Stomach (tissue), 4 donors: ENCODE measurements at regions not wholly inside any gene's neighbourhood (a gene's known extent, or its start where the extent isn't known, plus 50 kb on each side); places are given as distances from the start of the nearest gene placed in this dataset.
"Not testable (repeated sequence)": the region's sequence is repeated elsewhere in the genome, so short reads cannot be mapped to it uniquely, and the experiment has no call there.

Source experiments
- POLR2AphosphoS5 ChIP-seq, 3 donors: sonication (generic); formaldehyde crosslinking; IDR thresholded peaks; one replicate each; pipeline ENCODE4 v1.6.1; 2016; ENCODE audit warnings: antibody characterized with exemption in 3 of 3
- TF ChIP-seq, protein P1 (sequence below), 7 experiments: fragments of 450-650 bp in 4 of 7; fragments of 200-600 bp in 3 of 7; sonication (generic) in 3 of 7; IDR thresholded peaks; one replicate each; pipeline ENCODE4 v1.5.1; 2016 to 2019; ENCODE audit warnings: antibody characterized with exemption in 7 of 7, control low read depth in 2 of 7, mild to moderate bottlenecking in 1 of 7

DNA sequence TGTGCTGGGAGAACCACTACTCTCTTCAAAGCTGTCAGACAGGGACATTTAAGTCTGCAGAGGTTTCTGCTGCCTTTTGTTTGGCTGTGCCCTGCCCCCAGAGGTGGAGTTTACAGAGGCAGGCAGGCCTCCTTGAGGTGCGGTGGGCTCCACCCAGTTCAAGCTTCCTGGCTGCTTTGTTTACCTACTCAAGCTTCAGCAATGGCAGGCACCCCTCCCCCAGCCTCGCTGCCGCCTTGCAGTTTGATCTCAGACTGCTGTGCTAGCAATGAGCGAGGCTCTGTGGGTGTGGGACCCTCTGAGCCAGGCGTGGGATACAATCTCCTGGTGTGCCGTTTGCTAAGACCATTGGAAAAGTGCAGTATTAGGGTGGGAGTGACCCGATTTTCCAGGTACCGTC is 202.4 kb downstream of the C9orf152 start:
- not testable (repeated sequence) for TF ChIP-seq POLR2AphosphoS5 (IDR thresholded peaks at IDR 0.05)
- TF ChIP-seq, protein P1, sequence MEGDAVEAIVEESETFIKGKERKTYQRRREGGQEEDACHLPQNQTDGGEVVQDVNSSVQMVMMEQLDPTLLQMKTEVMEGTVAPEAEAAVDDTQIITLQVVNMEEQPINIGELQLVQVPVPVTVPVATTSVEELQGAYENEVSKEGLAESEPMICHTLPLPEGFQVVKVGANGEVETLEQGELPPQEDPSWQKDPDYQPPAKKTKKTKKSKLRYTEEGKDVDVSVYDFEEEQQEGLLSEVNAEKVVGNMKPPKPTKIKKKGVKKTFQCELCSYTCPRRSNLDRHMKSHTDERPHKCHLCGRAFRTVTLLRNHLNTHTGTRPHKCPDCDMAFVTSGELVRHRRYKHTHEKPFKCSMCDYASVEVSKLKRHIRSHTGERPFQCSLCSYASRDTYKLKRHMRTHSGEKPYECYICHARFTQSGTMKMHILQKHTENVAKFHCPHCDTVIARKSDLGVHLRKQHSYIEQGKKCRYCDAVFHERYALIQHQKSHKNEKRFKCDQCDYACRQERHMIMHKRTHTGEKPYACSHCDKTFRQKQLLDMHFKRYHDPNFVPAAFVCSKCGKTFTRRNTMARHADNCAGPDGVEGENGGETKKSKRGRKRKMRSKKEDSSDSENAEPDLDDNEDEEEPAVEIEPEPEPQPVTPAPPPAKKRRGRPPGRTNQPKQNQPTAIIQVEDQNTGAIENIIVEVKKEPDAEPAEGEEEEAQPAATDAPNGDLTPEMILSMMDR (IDR thresholded peaks at IDR 0.05): not testable (repeated sequence)
